ENCODE measurements at regions not wholly inside any gene's neighbourhood (a gene's known extent, or its start where the extent isn't known, plus 50 kb on each side); places are given as distances from the start of the nearest gene placed in this dataset.

GRCh38 chr15:93243573-93243972 lies 154.6 kb upstream of the RGMA start:
- Histone ChIP-seq H2AK5ac (ENCODE audit: low read length) (no peak overlapping the region), H2BK120ac (ENCODE audit: insufficient read depth, low read length, poor library complexity) (no peak overlapping the region), H4K8ac (ENCODE audit: low read depth, low read length) (no peak overlapping the region), H3K23ac (ENCODE audit: low read length) (no peak overlapping the region), H2AFZ (ENCODE audit: insufficient read depth, low read length, poor library complexity) (no peak overlapping the region), H3K79me2 (ENCODE audit: control insufficient read depth, insufficient read depth, low read length, poor library complexity) (no peaks in the 10 kb centered on the region), H3K79me1 (ENCODE audit: low read length) (no peaks in the 10 kb centered on the region), H3K14ac (ENCODE audit: low read length) (no peak overlapping the region), H3K4me3 (ENCODE audit: low read depth, low read length) (no peak overlapping the region), H3K4me2 (ENCODE audit: low read length) (no peak overlapping the region), H3K9me3 (ENCODE audit: insufficient read depth, low read depth, low read length) (no peaks in the 10 kb centered on the region), H3K9ac (ENCODE audit: low read length) (no peak overlapping the region), H2BK12ac (ENCODE audit: low read length) (no peak overlapping the region), H4K91ac (ENCODE audit: low read depth, low read length) (no peak overlapping the region), H3K27me3 (ENCODE audit: insufficient read depth, low read length) (no peaks in the 10 kb centered on the region), H4K12ac (ENCODE audit: low read depth, low read length) (no peak overlapping the region), H3K4me1 (ENCODE audit: control insufficient read depth in 1 of 2, insufficient read depth in 2 of 2, low read length in 2 of 2) (peaks cover 2 to 4% of the 10 kb centered on the region in 2 experiments), H2BK5ac (ENCODE audit: low read depth, low read length, poor library complexity) (no peak overlapping the region), H3K36me3 (ENCODE audit: control insufficient read depth in 1 of 2, insufficient read depth in 2 of 2, low read length in 2 of 2) (no peaks in the 10 kb centered on the region), H3K27ac (ENCODE audit: low read depth, low read length) (no peak overlapping the region), H3K4ac (ENCODE audit: low read depth, low read length) (no peak overlapping the region), H3K18ac (ENCODE audit: low read length) (no peak overlapping the region)
- WGBS (ENCODE audit: extremely low coverage, insufficient coverage, insufficient read length): 100% methylated on average over 2 of the region's 9 CpGs
- DNase-seq: no peak

GRCh38 chr15:93241696-93242585 lies 152.9 kb upstream of the RGMA start:
- Histone ChIP-seq H3K4me2 (ENCODE audit: low read length) (no peak overlapping the region), H3K9ac (ENCODE audit: low read length) (no peak overlapping the region), H2BK12ac (ENCODE audit: low read length) (no peak overlapping the region), H2BK5ac (ENCODE audit: low read depth, low read length, poor library complexity) (no peak overlapping the region), H2BK120ac (ENCODE audit: insufficient read depth, low read length, poor library complexity) (no peak overlapping the region), H3K4ac (ENCODE audit: low read depth, low read length) (no peak overlapping the region), H3K36me3 (ENCODE audit: control insufficient read depth in 1 of 2, insufficient read depth in 2 of 2, low read length in 2 of 2) (no peaks in the 10 kb centered on the region), H2AFZ (ENCODE audit: insufficient read depth, low read length, poor library complexity) (no peak overlapping the region), H3K27ac (ENCODE audit: low read depth, low read length) (no peak overlapping the region), H3K79me2 (ENCODE audit: control insufficient read depth, insufficient read depth, low read length, poor library complexity) (no peaks in the 10 kb centered on the region), H3K4me1 (ENCODE audit: control insufficient read depth in 1 of 2, insufficient read depth in 2 of 2, low read length in 2 of 2) (peaks cover 2 to 4% of the 10 kb centered on the region in 2 experiments), H4K12ac (ENCODE audit: low read depth, low read length) (no peak overlapping the region), H3K23ac (ENCODE audit: low read length) (no peak overlapping the region), H2AK5ac (ENCODE audit: low read length) (no peak overlapping the region), H4K91ac (ENCODE audit: low read depth, low read length) (no peak overlapping the region), H3K9me3 (ENCODE audit: insufficient read depth, low read depth, low read length) (no peaks in the 10 kb centered on the region), H3K79me1 (ENCODE audit: low read length) (no peaks in the 10 kb centered on the region), H3K14ac (ENCODE audit: low read length) (no peak overlapping the region), H3K18ac (ENCODE audit: low read length) (no peak overlapping the region), H4K8ac (ENCODE audit: low read depth, low read length) (no peak overlapping the region), H3K4me3 (ENCODE audit: low read depth, low read length) (no peak overlapping the region), H3K27me3 (ENCODE audit: insufficient read depth, low read length) (no peaks in the 10 kb centered on the region)
- no CpG with 5 or more reads among the region's 15 CpGs for WGBS (ENCODE audit: extremely low coverage, insufficient coverage, insufficient read length)
- peak; percentile 33 to 36 for DNase-seq

GRCh38 chr15:93239993-93240392 lies 151.0 kb upstream of the RGMA start:
- no peak overlapping the region for H2BK5ac ChIP-seq (ENCODE audit: low read depth, low read length, poor library complexity)
- H3K4ac ChIP-seq (ENCODE audit: low read depth, low read length): no peak overlapping the region
- H3K14ac ChIP-seq (ENCODE audit: low read length): no peak overlapping the region
- H3K4me2 ChIP-seq (ENCODE audit: low read length): no peak overlapping the region
- H2AFZ ChIP-seq (ENCODE audit: insufficient read depth, low read length, poor library complexity): no peak overlapping the region
- H3K27ac ChIP-seq (ENCODE audit: low read depth, low read length): no peak overlapping the region
- no peak overlapping the region for H3K4me3 ChIP-seq (ENCODE audit: low read depth, low read length)
- no peak overlapping the region for H4K12ac ChIP-seq (ENCODE audit: low read depth, low read length)
- no peaks in the 10 kb centered on the region for H3K79me2 ChIP-seq (ENCODE audit: control insufficient read depth, insufficient read depth, low read length, poor library complexity)
- H4K8ac ChIP-seq (ENCODE audit: low read depth, low read length): no peak overlapping the region
- H4K91ac ChIP-seq (ENCODE audit: low read depth, low read length): no peak overlapping the region
- no peaks in the 10 kb centered on the region for H3K9me3 ChIP-seq (ENCODE audit: insufficient read depth, low read depth, low read length)
- no peaks in the 10 kb centered on the region for H3K79me1 ChIP-seq (ENCODE audit: low read length)
- H2BK120ac ChIP-seq (ENCODE audit: insufficient read depth, low read length, poor library complexity): no peak overlapping the region
- no peak overlapping the region for H3K18ac ChIP-seq (ENCODE audit: low read length)
- no peak overlapping the region for H2BK12ac ChIP-seq (ENCODE audit: low read length)
- no peaks in the 10 kb centered on the region for H3K27me3 ChIP-seq (ENCODE audit: insufficient read depth, low read length)
- H2AK5ac ChIP-seq (ENCODE audit: low read length): no peak overlapping the region
- no peaks in the 10 kb centered on the region for H3K36me3 ChIP-seq (ENCODE audit: control insufficient read depth in 1 of 2, insufficient read depth in 2 of 2, low read length in 2 of 2)
- DNase-seq: no peak
- H3K23ac ChIP-seq (ENCODE audit: low read length): no peak overlapping the region
- no CpG with 5 or more reads among the region's 3 CpGs for WGBS (ENCODE audit: extremely low coverage, insufficient coverage, insufficient read length)
- peaks cover 2 to 4% of the 10 kb centered on the region in 2 experiments for H3K4me1 ChIP-seq (ENCODE audit: control insufficient read depth in 1 of 2, insufficient read depth in 2 of 2, low read length in 2 of 2)
- H3K9ac ChIP-seq (ENCODE audit: low read length): no peak overlapping the region

GRCh38 chr15:93239591-93239990 lies 150.6 kb upstream of the RGMA start:
- Histone ChIP-seq H3K27me3 (ENCODE audit: insufficient read depth, low read length) (no peaks in the 10 kb centered on the region), H3K36me3 (ENCODE audit: control insufficient read depth in 1 of 2, insufficient read depth in 2 of 2, low read length in 2 of 2) (no peaks in the 10 kb centered on the region), H3K79me1 (ENCODE audit: low read length) (no peaks in the 10 kb centered on the region), H2BK5ac (ENCODE audit: low read depth, low read length, poor library complexity) (no peak overlapping the region), H3K9ac (ENCODE audit: low read length) (no peak overlapping the region), H3K4me2 (ENCODE audit: low read length) (no peak overlapping the region), H3K18ac (ENCODE audit: low read length) (no peak overlapping the region), H4K12ac (ENCODE audit: low read depth, low read length) (no peak overlapping the region), H4K8ac (ENCODE audit: low read depth, low read length) (no peak overlapping the region), H3K9me3 (ENCODE audit: insufficient read depth, low read depth, low read length) (no peaks in the 10 kb centered on the region), H3K4ac (ENCODE audit: low read depth, low read length) (no peak overlapping the region), H2AK5ac (ENCODE audit: low read length) (no peak overlapping the region), H2BK120ac (ENCODE audit: insufficient read depth, low read length, poor library complexity) (no peak overlapping the region), H3K79me2 (ENCODE audit: control insufficient read depth, insufficient read depth, low read length, poor library complexity) (no peaks in the 10 kb centered on the region), H4K91ac (ENCODE audit: low read depth, low read length) (no peak overlapping the region), H3K23ac (ENCODE audit: low read length) (no peak overlapping the region), H3K4me3 (ENCODE audit: low read depth, low read length) (no peak overlapping the region), H2AFZ (ENCODE audit: insufficient read depth, low read length, poor library complexity) (no peak overlapping the region), H3K14ac (ENCODE audit: low read length) (no peak overlapping the region), H3K27ac (ENCODE audit: low read depth, low read length) (no peak overlapping the region), H3K4me1 (ENCODE audit: control insufficient read depth in 1 of 2, insufficient read depth in 2 of 2, low read length in 2 of 2) (peaks cover 2 to 4% of the 10 kb centered on the region in 2 experiments), H2BK12ac (ENCODE audit: low read length) (no peak overlapping the region)
- no peak for DNase-seq
- WGBS (ENCODE audit: extremely low coverage, insufficient coverage, insufficient read length): no CpG with 5 or more reads among the region's 8 CpGs

All from trophoblast cell (in vitro differentiated cells and primary cell).